ENCODE measurements at regions not wholly inside any gene's neighbourhood (a gene's known extent, or its start where the extent isn't known, plus 50 kb on each side); places are given as distances from the start of the nearest gene placed in this dataset.

- TF ChIP-seq POLR2AphosphoS5 (IDR thresholded peaks at IDR 0.05; ENCODE audit: insufficient read depth in 1 of 2, low read depth in 1 of 2) = no peak
- TF ChIP-seq, protein P1, sequence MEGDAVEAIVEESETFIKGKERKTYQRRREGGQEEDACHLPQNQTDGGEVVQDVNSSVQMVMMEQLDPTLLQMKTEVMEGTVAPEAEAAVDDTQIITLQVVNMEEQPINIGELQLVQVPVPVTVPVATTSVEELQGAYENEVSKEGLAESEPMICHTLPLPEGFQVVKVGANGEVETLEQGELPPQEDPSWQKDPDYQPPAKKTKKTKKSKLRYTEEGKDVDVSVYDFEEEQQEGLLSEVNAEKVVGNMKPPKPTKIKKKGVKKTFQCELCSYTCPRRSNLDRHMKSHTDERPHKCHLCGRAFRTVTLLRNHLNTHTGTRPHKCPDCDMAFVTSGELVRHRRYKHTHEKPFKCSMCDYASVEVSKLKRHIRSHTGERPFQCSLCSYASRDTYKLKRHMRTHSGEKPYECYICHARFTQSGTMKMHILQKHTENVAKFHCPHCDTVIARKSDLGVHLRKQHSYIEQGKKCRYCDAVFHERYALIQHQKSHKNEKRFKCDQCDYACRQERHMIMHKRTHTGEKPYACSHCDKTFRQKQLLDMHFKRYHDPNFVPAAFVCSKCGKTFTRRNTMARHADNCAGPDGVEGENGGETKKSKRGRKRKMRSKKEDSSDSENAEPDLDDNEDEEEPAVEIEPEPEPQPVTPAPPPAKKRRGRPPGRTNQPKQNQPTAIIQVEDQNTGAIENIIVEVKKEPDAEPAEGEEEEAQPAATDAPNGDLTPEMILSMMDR (IDR thresholded peaks at IDR 0.05) = no peak
These were observed 218.6 kb downstream of the MTHFS start for GRCh38 chr15:79678032-79678701.
